HG03457 (cell line): ENCODE measurements at regions not wholly inside any gene's neighbourhood (a gene's known extent, or its start where the extent isn't known, plus 50 kb on each side); places are given as distances from the start of the nearest gene placed in this dataset.
A peak's percentile ranks its signal among the peaks of the same experiment; 100 is the strongest.

Source experiments
- ATAC-seq: cut with Tn5 transposase; IDR thresholded peaks from one replicate; pipeline ENCODE4 v1.9.1; 2021; ENCODE audit warnings: moderate number of reproducible peaks; ENCODE audit not compliant: unreplicated experiment

GRCh38 chr7:22658031-22658430 lies 69.0 kb upstream of the IL6 start:
- ATAC-seq: no peak

GRCh38 chr7:22657479-22657878 lies 69.5 kb upstream of the IL6 start:
- no peak for ATAC-seq

- no peak for ATAC-seq
Observed at GRCh38 chr7:22655781-22656180, 71.2 kb upstream of the IL6 start.

- no peak for ATAC-seq
Observed at GRCh38 chr7:22654831-22655230, 72.2 kb upstream of the IL6 start.

GRCh38 chr7:22653951-22654350 lies 73.0 kb upstream of the IL6 start:
- ATAC-seq: no peak

GRCh38 chr7:22651534-22652243 lies 75.3 kb upstream of the IL6 start:
- ATAC-seq: no peak

GRCh38 chr7:22651036-22651435 lies 76.0 kb upstream of the IL6 start:
- ATAC-seq: no peak

GRCh38 chr7:22649686-22650085 lies 77.3 kb upstream of the IL6 start:
- ATAC-seq: no peak

- ATAC-seq: no peak
Observed at GRCh38 chr7:22647451-22648257, 79.3 kb upstream of the IL6 start.

GRCh38 chr7:22645418-22646181 lies 81.4 kb upstream of the IL6 start:
- no peak for ATAC-seq

- ATAC-seq: no peak
Observed at GRCh38 chr7:22642454-22642853, 84.5 kb upstream of the IL6 start.

- peak; percentile 96 for ATAC-seq
Observed at GRCh38 chr7:22640269-22640668, 86.7 kb upstream of the IL6 start.

- ATAC-seq: no peak
Observed at GRCh38 chr7:22639396-22639795, 87.6 kb upstream of the IL6 start.

- ATAC-seq: no peak
Observed at GRCh38 chr7:22635349-22635748, 91.7 kb upstream of the IL6 start.

- no peak for ATAC-seq
Observed at GRCh38 chr7:22633954-22634474, 93.0 kb upstream of the IL6 start.

GRCh38 chr7:22633286-22633953 lies 93.6 kb upstream of the IL6 start:
- no peak for ATAC-seq

- ATAC-seq: no peak
Observed at GRCh38 chr7:22632674-22633073, 94.3 kb upstream of the IL6 start.

- ATAC-seq: no peak
Observed at GRCh38 chr7:22631730-22632129, 95.3 kb upstream of the IL6 start.

GRCh38 chr7:22630069-22630468 lies 96.9 kb upstream of the IL6 start:
- no peak for ATAC-seq

GRCh38 chr7:22629056-22629455 lies 97.9 kb upstream of the IL6 start:
- ATAC-seq: no peak

GRCh38 chr7:22628112-22628511 lies 98.9 kb upstream of the IL6 start:
- ATAC-seq: no peak
